IMR-90 (cell line): ENCODE measurements at regions not wholly inside any gene's neighbourhood (a gene's known extent, or its start where the extent isn't known, plus 50 kb on each side); places are given as distances from the start of the nearest gene placed in this dataset.

Source experiments
- BHLHE40 ChIP-seq: fragments of 150-350 bp; IDR thresholded peaks from 2 replicates; pipeline ENCODE4 v1.6.1; 2016; ENCODE audit warnings: mild to moderate bottlenecking, low read depth, low read length
- CEBPB ChIP-seq: IDR thresholded peaks from 2 replicates; pipeline ENCODE4 v1.6.1; 2012; ENCODE audit warnings: low read depth, low read length, improper control_type of control experiment
- CHD1 ChIP-seq: IDR thresholded peaks from 2 replicates; pipeline ENCODE4 v1.6.1; 2012; ENCODE audit warnings: low read depth, low read length, improper control_type of control experiment
- CTCF ChIP-seq: conservative IDR thresholded peaks from 2 replicates; pipeline ENCODE4 v1.5.1; 2012; ENCODE audit warnings: mild to moderate bottlenecking, low read depth, low read length, improper control_type of control experiment
- ELK1 ChIP-seq: fragments of 150-350 bp; IDR thresholded peaks from 2 replicates; pipeline ENCODE4 v1.6.1; 2016; ENCODE audit warnings: low read depth, mild to moderate bottlenecking, low read length, moderate library complexity, borderline replicate concordance
- FOS ChIP-seq: fragments of 150-350 bp; IDR thresholded peaks from 2 replicates; pipeline ENCODE4 v1.6.1; 2016; ENCODE audit warnings: low read depth, low read length
- MAFK ChIP-seq: IDR thresholded peaks from 2 replicates; pipeline ENCODE4 v1.6.1; 2012; ENCODE audit warnings: low read depth, low read length, improper control_type of control experiment
- MAZ ChIP-seq: IDR thresholded peaks from 2 replicates; pipeline ENCODE4 v1.6.1; 2012; ENCODE audit warnings: low read depth, mild to moderate bottlenecking, low read length, improper control_type of control experiment, moderate library complexity, borderline replicate concordance
- MXI1 ChIP-seq: IDR thresholded peaks from 2 replicates; pipeline ENCODE4 v1.6.1; 2012; ENCODE audit warnings: low read depth, mild to moderate bottlenecking, low read length, moderate library complexity, borderline replicate concordance
- NFE2L2 ChIP-seq: fragments of 150-350 bp; IDR thresholded peaks from 2 replicates; pipeline ENCODE4 v1.6.1; 2016; ENCODE audit warnings: low read depth, mild to moderate bottlenecking, low read length
- POLR2A ChIP-seq: IDR thresholded peaks from 2 replicates; pipeline ENCODE4 v1.6.1; 2012; ENCODE audit warnings: mild to moderate bottlenecking, low read depth, low read length
- RAD21 ChIP-seq: IDR thresholded peaks from 2 replicates; pipeline ENCODE4 v1.6.1; 2012; ENCODE audit warnings: low read length, improper control_type of control experiment
- SMC3 ChIP-seq: fragments of 150-350 bp; IDR thresholded peaks from 2 replicates; pipeline ENCODE4 v1.6.1; 2016; ENCODE audit warnings: low read depth, mild to moderate bottlenecking, antibody characterized with exemption, low read length, moderate library complexity
- TF ChIP-seq, protein P1 (sequence below): fragments of 150-350 bp; IDR thresholded peaks from 2 replicates; pipeline ENCODE4 v1.6.1; 2017; ENCODE audit warnings: mild to moderate bottlenecking, antibody characterized with exemption, low read length, low read depth

GRCh38 chr16:49964316-49964715 lies 60.7 kb upstream of the CNEP1R1 start:
- TF ChIP-seq CTCF (no peak), POLR2A (no peak), MAZ (no peak), FOS (no peak), MXI1 (no peak), CHD1 (no peak), ELK1 (no peak), SMC3 (no peak), BHLHE40 (no peak), CEBPB (no peak), RAD21 (no peak), MAFK (no peak), NFE2L2 (no peak)
- TF ChIP-seq, protein P1, sequence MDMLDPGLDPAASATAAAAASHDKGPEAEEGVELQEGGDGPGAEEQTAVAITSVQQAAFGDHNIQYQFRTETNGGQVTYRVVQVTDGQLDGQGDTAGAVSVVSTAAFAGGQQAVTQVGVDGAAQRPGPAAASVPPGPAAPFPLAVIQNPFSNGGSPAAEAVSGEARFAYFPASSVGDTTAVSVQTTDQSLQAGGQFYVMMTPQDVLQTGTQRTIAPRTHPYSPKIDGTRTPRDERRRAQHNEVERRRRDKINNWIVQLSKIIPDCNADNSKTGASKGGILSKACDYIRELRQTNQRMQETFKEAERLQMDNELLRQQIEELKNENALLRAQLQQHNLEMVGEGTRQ: no peak
